ENCODE measurements at regions not wholly inside any gene's neighbourhood (a gene's known extent, or its start where the extent isn't known, plus 50 kb on each side); places are given as distances from the start of the nearest gene placed in this dataset.

- TF ChIP-seq CTCF (optimal IDR thresholded peaks at IDR 0.05 in 1 of 3, IDR thresholded peaks at IDR 0.05 in 1 of 3, conservative IDR thresholded peaks at IDR 0.05 in 1 of 3; ENCODE audit: extremely low read depth in 1 of 3, insufficient read depth in 2 of 3, low read length in 3 of 3), result no peak
- TF ChIP-seq EZH2 (IDR thresholded peaks at IDR 0.05; ENCODE audit: low read length), result no peak
Measured at GRCh38 chr7:88458946-88459345, 152.3 kb upstream of the STEAP4 start.
